ENCODE measurements at regions not wholly inside any gene's neighbourhood (a gene's known extent, or its start where the extent isn't known, plus 50 kb on each side); places are given as distances from the start of the nearest gene placed in this dataset.

- TF ChIP-seq CTCF (IDR thresholded peaks at IDR 0.05), result no peak
- no peak for TF ChIP-seq POLR2AphosphoS5 (IDR thresholded peaks at IDR 0.05)
- no peak for TF ChIP-seq POLR2A (IDR thresholded peaks at IDR 0.05)
- TF ChIP-seq EP300 (IDR thresholded peaks at IDR 0.05), result no peak
Observed at GRCh38 chr1:56396581-56396980, 182.8 kb downstream of the PLPP3 start.

All from suprapubic skin (tissue), 4 donors.